Liver (tissue), 8 donors: ENCODE measurements at regions not wholly inside any gene's neighbourhood (a gene's known extent, or its start where the extent isn't known, plus 50 kb on each side); places are given as distances from the start of the nearest gene placed in this dataset.

Experiments used
- DNase-seq: peaks from one replicate; pipeline ENCODE4 v3.0.0-alpha.2; 2017; ENCODE audit warnings: low spot score
- H3K27ac ChIP-seq, 2 donors: one replicate each; pipeline ENCODE4 v1.7.0; 2013; ENCODE audit warnings: inconsistent platforms in 2 of 2, low read length in 2 of 2, control low read depth in 1 of 2, low read depth in 1 of 2, mild to moderate bottlenecking in 1 of 2
- H3K27me3 ChIP-seq, 4 donors: one replicate each; pipeline versions ENCODE4 v1.6.1 to v1.7.0; 2013; ENCODE audit warnings: low read length in 3 of 4, inconsistent platforms in 1 of 4, mild to moderate bottlenecking in 1 of 4, moderate library complexity in 1 of 4; ENCODE audit not compliant: control insufficient read depth in 4 of 4, insufficient read depth in 4 of 4
- H3K36me3 ChIP-seq, 4 donors: one replicate each; pipeline versions ENCODE4 v1.6.1 to v1.7.0; 2013; ENCODE audit warnings: low read length in 3 of 4, mild to moderate bottlenecking in 3 of 4, low read depth in 1 of 4, moderate library complexity in 1 of 4; ENCODE audit not compliant: control insufficient read depth in 4 of 4, insufficient read depth in 3 of 4
- H3K4me1 ChIP-seq, 4 donors: one replicate each; pipeline versions ENCODE4 v1.6.1 to v1.7.0; 2013; ENCODE audit warnings: low read length in 3 of 4, mild to moderate bottlenecking in 3 of 4, moderate library complexity in 1 of 4; ENCODE audit not compliant: control insufficient read depth in 4 of 4, insufficient read depth in 4 of 4
- H3K4me3 ChIP-seq, 3 donors: one replicate each; pipeline versions ENCODE4 v1.6.1 to v1.7.0; 2013; ENCODE audit warnings: low read length in 3 of 3, control low read depth in 1 of 3, low read depth in 1 of 3, mild to moderate bottlenecking in 1 of 3
- H3K9ac ChIP-seq, 2 donors: one replicate each; pipeline ENCODE4 v1.7.0; 2013; ENCODE audit warnings: low read length in 2 of 2, mild to moderate bottlenecking in 2 of 2, moderate library complexity in 2 of 2, control low read depth in 1 of 2, low read depth in 1 of 2
- H3K9me3 ChIP-seq, 4 donors: one replicate each; pipeline versions ENCODE4 v1.6.1 to v1.7.0; 2013; ENCODE audit warnings: low read length in 3 of 4; ENCODE audit not compliant: control insufficient read depth in 4 of 4
- ATF3 ChIP-seq: IDR thresholded peaks from 2 replicates; pipeline ENCODE4 v1.6.1; 2016; ENCODE audit warnings: antibody characterized with exemption
- EGR1 ChIP-seq, 2 donors: IDR thresholded peaks; 2 replicates each; pipeline ENCODE4 v1.6.1; 2016 to 2018; ENCODE audit warnings: antibody characterized with exemption in 2 of 2, low read depth in 2 of 2
- FOXA1 ChIP-seq: IDR thresholded peaks from 2 replicates; pipeline ENCODE4 v1.6.1; 2016; ENCODE audit warnings: antibody characterized with exemption
- FOXA2 ChIP-seq: IDR thresholded peaks from 2 replicates; pipeline ENCODE4 v1.6.1; 2016; ENCODE audit warnings: antibody characterized with exemption
- GABPA ChIP-seq, 2 donors: IDR thresholded peaks in 1 of 2; conservative IDR thresholded peaks in 1 of 2; 2 replicates each; pipeline ENCODE4 v1.6.1; 2016; ENCODE audit warnings: antibody characterized with exemption in 2 of 2, mild to moderate bottlenecking in 1 of 2, moderate library complexity in 1 of 2
- HNF4A ChIP-seq, 2 donors: conservative IDR thresholded peaks; 2 replicates each; pipeline ENCODE4 v1.6.1; 2016; ENCODE audit warnings: antibody characterized with exemption in 2 of 2, mild to moderate bottlenecking in 2 of 2
- HNF4G ChIP-seq: IDR thresholded peaks from 2 replicates; pipeline ENCODE4 v1.6.1; 2016; ENCODE audit warnings: antibody characterized with exemption
- JUND ChIP-seq, 2 donors: IDR thresholded peaks; 2 replicates each; pipeline ENCODE4 v1.6.1; 2016; ENCODE audit warnings: antibody characterized with exemption in 2 of 2
- MAX ChIP-seq: IDR thresholded peaks from 2 replicates; pipeline ENCODE4 v1.6.1; 2016; ENCODE audit warnings: antibody characterized with exemption
- NR2F2 ChIP-seq: IDR thresholded peaks from 2 replicates; pipeline ENCODE4 v1.6.1; 2016; ENCODE audit warnings: antibody characterized with exemption
- RAD21 ChIP-seq, 2 donors: IDR thresholded peaks; 2 replicates each; pipeline ENCODE4 v1.6.1; 2016; ENCODE audit warnings: antibody characterized with exemption in 2 of 2, mild to moderate bottlenecking in 2 of 2
- REST ChIP-seq: IDR thresholded peaks from 2 replicates; pipeline ENCODE4 v1.6.1; 2016; ENCODE audit warnings: antibody characterized with exemption, mild to moderate bottlenecking
- RXRA ChIP-seq, 2 donors: IDR thresholded peaks; 2 replicates each; pipeline ENCODE4 v1.6.1; 2017 to 2018; ENCODE audit warnings: antibody characterized with exemption in 2 of 2, mild to moderate bottlenecking in 1 of 2
- SP1 ChIP-seq: IDR thresholded peaks from 2 replicates; pipeline ENCODE4 v1.6.1; 2018; ENCODE audit warnings: antibody characterized with exemption, mild to moderate bottlenecking
- TAF1 ChIP-seq: conservative IDR thresholded peaks from 2 replicates; pipeline ENCODE4 v1.6.1; 2016; ENCODE audit warnings: antibody characterized with exemption, mild to moderate bottlenecking
- YY1 ChIP-seq: IDR thresholded peaks from 2 replicates; pipeline ENCODE4 v1.6.1; 2016; ENCODE audit warnings: antibody characterized with exemption, mild to moderate bottlenecking
- ZBTB33 ChIP-seq: IDR thresholded peaks from 2 replicates; pipeline ENCODE4 v1.6.1; 2016; ENCODE audit warnings: antibody characterized with exemption
- WGBS: extraction: QIAGEN DNeasy Blood & Tissue Kit; methylation state at CpG from one replicate; pipeline ENCODE4 v1.1.7; 2013; 5-methylcytosine and 5-hydroxymethylcytosine counted together
- TF ChIP-seq, protein P1 (sequence below): fragments of 150-350 bp; IDR thresholded peaks from 2 replicates; pipeline ENCODE4 v1.5.1; 2017; ENCODE audit warnings: improper control_type of control experiment, low read depth, low read length; ENCODE audit not compliant: missing input control
- donor health status: healthy.
- donor health status: healthy.
- donor health status: healthy.
- donor health status: healthy.
- donor health status: healthy.

- peaks cover 0 to 3% (median 0%) of the 10 kb centered on the region in 4 donors for H3K4me1 ChIP-seq
- WGBS: 86% methylated on average over 7 of the region's 7 CpGs
- no peaks in the 10 kb centered on the region for H3K36me3 ChIP-seq
- H3K27ac ChIP-seq: no peak overlapping the region
- H3K9me3 ChIP-seq: peaks cover 0 to 3% (median 0%) of the 10 kb centered on the region in 4 donors
- DNase-seq: no peak
- no peak overlapping the region for H3K4me3 ChIP-seq
- no peaks in the 10 kb centered on the region for H3K27me3 ChIP-seq
- no peak for TF ChIP-seq HNF4G
- no peak for TF ChIP-seq RXRA (IDR thresholded peaks at IDR 0.05)
- TF ChIP-seq NR2F2: no peak
- no peak for TF ChIP-seq MAX
- H3K9ac ChIP-seq: no peak overlapping the region
Measured at GRCh38 chr12:131239384-131240094, 285.8 kb downstream of the ADGRD1 start.

- Histone ChIP-seq H3K27me3 (no peaks in the 10 kb centered on the region), H3K36me3 (no peaks in the 10 kb centered on the region), H3K4me1 (no peaks in the 10 kb centered on the region), H3K9me3 (peaks cover 0 to 3% (median 0%) of the 10 kb centered on the region in 4 donors), H3K27ac (no peak overlapping the region), H3K4me3 (no peak overlapping the region), H3K9ac (no peak overlapping the region)
- DNase-seq: no peak
- TF ChIP-seq NR2F2 (no peak), REST (no peak), HNF4A (conservative IDR thresholded peaks at IDR 0.05) (no peak), SP1 (no peak), MAX (no peak), HNF4G (no peak), ATF3 (no peak), FOXA1 (no peak), YY1 (no peak), TAF1 (no peak), ZBTB33 (no peak), EGR1 (IDR thresholded peaks at IDR 0.05; ENCODE audit: low read depth in 2 of 2) (no peak), FOXA2 (no peak), RXRA (IDR thresholded peaks at IDR 0.05) (no peak), GABPA (IDR thresholded peaks at IDR 0.05 in 1 of 2, conservative IDR thresholded peaks at IDR 0.05 in 1 of 2) (no peak), JUND (IDR thresholded peaks at IDR 0.05) (no peak), RAD21 (IDR thresholded peaks at IDR 0.05) (no peak)
- TF ChIP-seq, protein P1, sequence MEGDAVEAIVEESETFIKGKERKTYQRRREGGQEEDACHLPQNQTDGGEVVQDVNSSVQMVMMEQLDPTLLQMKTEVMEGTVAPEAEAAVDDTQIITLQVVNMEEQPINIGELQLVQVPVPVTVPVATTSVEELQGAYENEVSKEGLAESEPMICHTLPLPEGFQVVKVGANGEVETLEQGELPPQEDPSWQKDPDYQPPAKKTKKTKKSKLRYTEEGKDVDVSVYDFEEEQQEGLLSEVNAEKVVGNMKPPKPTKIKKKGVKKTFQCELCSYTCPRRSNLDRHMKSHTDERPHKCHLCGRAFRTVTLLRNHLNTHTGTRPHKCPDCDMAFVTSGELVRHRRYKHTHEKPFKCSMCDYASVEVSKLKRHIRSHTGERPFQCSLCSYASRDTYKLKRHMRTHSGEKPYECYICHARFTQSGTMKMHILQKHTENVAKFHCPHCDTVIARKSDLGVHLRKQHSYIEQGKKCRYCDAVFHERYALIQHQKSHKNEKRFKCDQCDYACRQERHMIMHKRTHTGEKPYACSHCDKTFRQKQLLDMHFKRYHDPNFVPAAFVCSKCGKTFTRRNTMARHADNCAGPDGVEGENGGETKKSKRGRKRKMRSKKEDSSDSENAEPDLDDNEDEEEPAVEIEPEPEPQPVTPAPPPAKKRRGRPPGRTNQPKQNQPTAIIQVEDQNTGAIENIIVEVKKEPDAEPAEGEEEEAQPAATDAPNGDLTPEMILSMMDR: no peak
Measured at GRCh38 chr12:131241517-131241916, 287.8 kb downstream of the ADGRD1 start.
